Umbilical cord (tissue), 1 donor: ENCODE measurements at regions not wholly inside any gene's neighbourhood (a gene's known extent, or its start where the extent isn't known, plus 50 kb on each side); places are given as distances from the start of the nearest gene placed in this dataset.
"Not testable (repeated sequence)": the region's sequence is repeated elsewhere in the genome, so short reads cannot be mapped to it uniquely, and the experiment has no call there.

Source experiments
- DNase-seq: peaks from one replicate; pipeline ENCODE4 v3.0.0-alpha.2; 2015; ENCODE audit warnings: low spot score

DNA sequence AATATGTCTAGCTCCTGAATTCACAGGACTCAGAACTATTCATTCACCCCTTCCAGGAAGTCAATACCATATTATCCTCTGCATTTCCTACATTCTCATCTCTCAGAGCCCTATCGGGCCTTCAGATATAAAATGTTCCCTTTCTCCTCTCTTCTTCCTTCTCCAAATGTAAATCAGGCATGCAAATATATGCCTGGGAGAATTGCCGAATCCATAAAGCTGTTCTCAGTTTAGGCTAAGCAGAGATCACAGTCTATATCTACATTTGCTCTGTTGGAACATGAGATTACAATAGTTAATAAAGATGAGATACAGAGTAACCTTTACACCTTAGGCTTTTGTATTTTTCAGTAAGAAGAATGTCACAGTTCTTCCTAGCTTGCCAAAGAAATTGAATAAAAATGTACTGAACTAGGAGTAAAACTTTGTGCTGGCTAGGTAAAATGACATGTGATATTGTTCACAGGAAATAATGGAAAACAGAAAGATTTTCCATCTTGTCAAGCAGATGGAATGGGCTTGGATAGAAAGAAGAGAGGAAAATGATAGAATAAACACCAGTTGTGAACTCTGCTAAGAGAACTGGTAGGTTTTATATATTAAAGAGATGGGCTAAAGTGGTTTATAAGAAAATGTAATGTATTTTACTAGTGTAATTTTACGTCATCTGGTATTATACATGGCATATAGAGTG lies 161.5 kb downstream of the NRIP1 start:
- DNase-seq: no peak

- DNase-seq: no peak
Measured at GRCh38 chr21:14901482-14901958, 163.3 kb downstream of the NRIP1 start.

DNA sequence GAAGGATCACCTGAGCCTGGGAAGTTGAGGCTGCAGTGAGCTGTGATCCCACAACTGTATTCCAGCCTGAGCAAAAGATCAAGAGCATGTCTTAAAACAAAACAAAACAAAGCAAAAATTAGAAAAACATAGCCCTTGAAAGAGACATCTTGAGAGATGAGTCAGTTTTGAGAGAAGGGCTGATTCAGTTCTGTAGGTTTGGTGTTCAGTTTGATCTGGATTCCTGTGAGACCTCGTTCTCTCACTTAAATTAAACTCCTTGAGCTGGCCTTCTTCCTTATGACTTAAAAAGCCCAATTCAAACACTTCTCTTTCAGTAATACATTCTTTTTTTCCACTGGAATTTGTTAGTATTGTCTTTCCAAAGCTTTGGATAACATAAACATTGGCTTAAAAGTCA lies 164.2 kb downstream of the NRIP1 start:
- DNase-seq: no peak

DNA sequence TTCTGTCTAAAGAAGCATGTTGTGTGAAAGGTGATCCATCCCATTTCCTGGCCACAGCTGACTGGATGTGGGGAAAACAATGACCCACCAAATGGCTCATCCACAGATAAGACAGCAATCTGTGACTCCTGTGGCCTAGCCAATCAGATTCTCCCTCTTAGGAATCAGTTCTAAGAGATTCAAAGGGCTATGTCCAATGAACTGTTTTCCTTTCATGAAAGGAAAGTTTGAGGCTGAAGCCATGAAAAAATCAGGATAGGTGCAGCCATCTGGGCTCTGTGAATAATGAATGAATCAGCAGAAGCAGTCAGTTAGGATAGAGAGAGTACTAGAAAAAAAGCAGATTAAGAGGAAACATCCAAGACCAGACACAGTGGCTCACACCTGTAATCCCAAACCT lies 164.7 kb downstream of the NRIP1 start:
- DNase-seq: no peak

- no peak for DNase-seq
Measured at GRCh38 chr21:14895792-14896191, 169.0 kb downstream of the NRIP1 start.

DNA sequence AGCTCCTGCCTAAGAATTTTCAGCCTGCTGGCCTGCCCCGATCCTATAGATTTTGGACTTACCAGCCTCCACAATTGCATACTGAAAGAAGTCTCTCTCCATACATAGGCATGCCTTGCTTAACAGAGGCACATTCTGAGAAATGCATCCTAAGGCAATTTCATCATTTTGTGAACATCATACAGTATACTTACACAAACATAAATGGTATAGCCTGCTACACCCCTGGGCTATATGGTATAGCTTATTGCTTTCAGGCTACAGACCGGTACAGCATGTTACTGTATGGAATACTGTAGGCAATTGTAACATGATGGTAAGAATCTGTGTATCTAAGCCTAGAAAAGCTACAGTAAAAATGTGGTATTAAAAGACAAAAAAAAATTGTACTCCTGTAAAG lies 174.7 kb downstream of the NRIP1 start:
- DNase-seq: no peak

DNA sequence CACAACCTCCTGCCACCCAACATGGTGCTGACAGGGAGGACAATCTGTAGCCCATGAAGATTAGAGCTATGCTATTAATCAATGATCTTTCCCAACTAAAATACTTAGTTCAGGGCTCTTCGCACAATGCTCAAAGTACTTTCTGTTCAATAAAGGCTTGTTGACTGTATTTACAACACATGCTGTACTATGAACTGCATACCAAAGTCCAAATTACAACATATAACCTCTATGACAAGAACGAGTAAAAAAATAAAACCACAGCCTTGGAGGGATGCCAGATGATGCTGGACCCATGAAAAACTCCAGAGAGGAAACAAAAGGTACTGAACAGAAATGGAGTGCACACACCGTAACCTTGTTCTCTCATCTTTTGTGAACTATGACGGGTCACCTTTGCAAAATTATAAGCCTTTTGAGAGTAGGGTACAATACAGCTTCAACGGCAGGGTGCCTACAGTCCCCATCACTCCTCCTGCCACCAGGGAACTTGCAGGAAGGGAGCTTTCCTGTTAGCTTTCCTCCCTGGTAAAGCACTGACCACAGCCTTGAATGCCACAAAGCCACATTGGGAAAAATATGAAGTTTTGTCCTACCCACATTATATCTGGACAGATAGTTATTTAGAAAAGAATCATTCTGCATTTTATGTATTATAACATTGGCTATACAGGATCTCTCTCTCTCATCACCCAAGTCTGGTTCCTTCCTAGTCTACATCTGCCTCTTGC lies 175.6 kb downstream of the NRIP1 start:
- no peak for DNase-seq

DNA sequence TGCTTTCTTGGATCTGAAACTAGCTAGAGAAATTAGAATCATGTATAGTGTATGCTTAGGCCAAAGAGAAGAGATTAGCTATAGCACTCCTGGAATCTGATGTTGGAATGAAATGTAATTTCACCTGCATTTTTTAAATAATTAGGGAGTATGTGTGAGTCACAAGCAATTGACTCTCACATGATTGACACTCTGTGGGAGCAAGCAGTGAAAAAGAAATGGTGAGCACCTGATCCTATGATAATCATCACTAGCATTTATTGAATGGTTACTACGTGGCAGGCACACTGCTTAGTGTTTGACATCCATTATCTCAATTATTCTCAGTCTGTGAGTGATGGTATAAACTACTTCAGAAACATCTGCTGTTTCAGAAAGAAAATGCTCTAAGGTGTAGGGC lies 176.6 kb downstream of the NRIP1 start:
- DNase-seq: no peak

- DNase-seq: no peak
Measured at GRCh38 chr21:14886001-14886400, 178.8 kb downstream of the NRIP1 start.

DNA sequence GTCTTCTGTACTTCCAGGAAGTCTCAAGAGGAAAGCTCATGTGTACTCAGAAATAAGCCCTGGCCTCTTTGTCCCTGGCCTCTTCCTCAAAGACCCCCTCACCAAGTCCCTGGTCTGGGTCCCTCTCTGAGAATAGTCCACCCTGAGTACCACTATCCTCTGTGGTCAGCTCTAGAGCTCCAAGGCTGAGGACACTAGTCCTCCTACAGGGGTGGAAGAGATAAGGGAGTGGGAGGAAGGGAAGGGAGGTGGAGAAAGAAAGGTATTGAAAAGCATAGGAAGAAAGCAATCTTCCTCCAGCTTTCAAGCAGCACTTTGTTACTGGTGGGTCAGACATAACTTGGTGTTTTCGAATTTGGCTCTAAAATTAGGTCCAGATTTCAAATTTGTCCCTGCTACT lies 181.4 kb downstream of the NRIP1 start:
- no peak for DNase-seq

- not testable (repeated sequence) for DNase-seq
Measured at GRCh38 chr21:14882545-14882944, 182.3 kb downstream of the NRIP1 start.

DNA sequence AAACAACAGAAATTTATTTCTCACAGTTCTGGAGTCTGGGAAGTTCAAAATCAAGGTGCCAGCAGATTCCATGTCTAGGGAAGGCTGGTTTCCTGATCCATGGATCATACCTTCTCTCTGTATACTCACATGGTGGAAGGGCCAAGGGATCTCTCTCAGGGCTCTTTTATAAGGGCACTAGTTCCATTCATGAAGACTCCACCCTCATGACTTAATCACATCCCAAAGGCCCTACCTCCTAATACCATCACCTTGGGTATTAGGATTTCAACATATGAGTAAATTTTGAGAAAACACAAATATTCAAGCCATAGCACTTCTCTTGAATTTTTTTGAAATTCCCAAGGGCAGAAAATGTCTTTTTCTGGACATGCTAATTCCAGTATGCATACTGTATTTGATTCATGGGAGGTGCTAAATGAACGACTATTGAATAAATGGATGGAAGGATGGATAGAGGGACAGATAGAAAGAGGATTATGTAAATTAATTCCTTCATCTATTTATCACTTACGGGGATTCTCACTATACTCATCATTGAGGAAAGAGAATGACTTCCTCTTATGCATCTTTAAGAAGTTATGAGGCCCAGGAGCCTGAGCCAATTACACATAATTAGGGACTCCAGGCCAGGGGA lies 182.8 kb downstream of the NRIP1 start:
- no peak for DNase-seq

DNA sequence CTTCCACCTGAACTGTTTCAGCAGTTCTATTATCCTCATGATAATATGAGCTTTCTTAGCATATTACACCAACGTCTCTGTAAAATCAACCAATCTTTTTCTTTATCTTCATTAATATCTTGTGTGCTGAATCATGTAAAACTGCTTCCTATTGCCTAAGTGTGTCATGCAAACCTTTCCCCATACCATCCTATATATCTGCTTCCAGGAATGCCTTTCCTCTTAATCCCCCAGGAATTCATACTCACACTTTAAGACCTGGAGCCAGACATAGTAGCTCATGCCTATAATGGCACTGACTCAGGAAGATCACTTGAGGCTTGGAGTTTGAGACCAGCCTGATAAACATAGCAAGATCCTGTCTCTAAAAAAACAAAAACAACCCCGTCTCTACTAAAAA lies 183.9 kb downstream of the NRIP1 start:
- DNase-seq: no peak

DNA sequence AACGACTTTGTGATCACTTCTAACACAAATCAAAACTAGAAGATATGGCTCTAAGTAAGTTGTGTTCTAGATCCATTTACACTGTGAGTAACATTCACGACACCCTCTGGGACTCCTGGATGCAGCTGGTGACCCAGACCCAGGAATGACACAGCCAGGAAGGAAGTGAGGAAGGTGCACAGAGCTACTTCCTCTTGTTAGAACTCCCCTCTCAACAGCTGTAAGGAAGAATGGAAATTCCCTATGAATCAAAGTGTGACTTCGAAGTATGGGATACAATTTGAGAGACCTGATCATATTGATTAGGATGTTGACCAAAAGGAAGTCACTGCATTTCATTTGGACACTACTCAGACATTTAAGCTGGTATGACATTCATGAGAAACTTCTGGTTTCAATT lies 185.3 kb downstream of the NRIP1 start:
- no peak for DNase-seq

- no peak for DNase-seq
Measured at GRCh38 chr21:14878971-14879370, 185.8 kb downstream of the NRIP1 start.

- DNase-seq: no peak
Measured at GRCh38 chr21:14877581-14878228, 187.1 kb downstream of the NRIP1 start.

GRCh38 chr21:14876524-14876840 lies 188.3 kb downstream of the NRIP1 start:
- no peak for DNase-seq

DNA sequence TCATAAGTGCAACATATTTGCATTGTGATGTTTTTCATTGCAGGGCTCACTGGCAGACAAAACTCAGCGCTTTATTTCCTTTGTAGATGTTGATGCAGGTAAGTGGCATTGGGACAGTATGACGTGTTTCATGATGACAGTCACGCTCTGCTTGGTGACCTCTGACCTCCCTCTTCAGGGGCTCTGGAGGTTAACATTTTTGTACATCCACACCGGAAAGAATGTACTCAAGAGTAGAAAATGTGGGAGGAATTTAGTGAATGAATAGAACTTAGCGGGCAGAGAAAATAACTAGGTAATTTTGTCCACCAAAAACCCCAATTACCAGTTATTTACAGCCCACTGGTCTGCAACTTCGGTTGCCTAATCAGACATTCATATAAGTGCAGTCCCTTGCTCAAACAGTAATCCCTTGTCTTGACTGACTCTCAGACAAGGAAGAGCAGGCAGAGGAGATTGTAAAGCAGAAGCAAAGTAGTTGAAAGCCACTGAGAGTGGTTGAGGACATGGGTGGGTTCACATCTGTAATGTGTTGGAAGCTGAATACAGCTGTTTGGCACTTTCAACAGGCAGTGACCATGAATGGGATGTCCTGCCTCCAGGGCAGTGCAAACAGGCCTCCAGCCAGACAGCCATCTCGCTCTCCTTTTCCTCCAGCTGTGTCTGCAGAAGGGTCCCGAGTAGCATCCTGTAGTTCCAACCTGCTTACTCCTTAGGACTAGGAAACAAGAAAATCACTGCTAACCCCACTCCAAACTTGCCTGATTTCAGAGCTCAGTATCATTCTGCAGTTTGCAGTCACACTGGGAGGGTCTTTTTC lies 188.9 kb downstream of the NRIP1 start:
- DNase-seq: no peak

DNA sequence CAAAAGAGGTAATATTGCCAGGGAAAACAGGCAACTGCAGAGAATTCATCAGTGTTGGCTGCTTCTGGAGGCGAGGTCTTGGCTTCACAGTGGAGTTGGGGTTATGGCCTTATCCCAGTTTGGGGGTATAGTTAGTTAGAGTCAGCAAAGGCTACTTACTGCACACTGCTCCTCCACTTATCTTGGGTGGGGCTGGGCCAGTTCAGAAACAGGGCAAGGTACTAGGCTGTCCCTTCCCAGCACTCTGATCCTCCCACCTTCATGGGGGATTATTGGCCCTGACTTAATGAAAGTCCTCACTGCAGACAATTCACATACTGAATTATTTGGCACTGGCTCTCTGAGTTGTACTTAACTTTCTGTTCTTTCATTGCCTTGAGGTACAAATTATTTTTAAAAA lies 189.6 kb downstream of the NRIP1 start:
- DNase-seq: no peak

- no peak for DNase-seq
Measured at GRCh38 chr21:14874379-14874778, 190.4 kb downstream of the NRIP1 start.

DNA sequence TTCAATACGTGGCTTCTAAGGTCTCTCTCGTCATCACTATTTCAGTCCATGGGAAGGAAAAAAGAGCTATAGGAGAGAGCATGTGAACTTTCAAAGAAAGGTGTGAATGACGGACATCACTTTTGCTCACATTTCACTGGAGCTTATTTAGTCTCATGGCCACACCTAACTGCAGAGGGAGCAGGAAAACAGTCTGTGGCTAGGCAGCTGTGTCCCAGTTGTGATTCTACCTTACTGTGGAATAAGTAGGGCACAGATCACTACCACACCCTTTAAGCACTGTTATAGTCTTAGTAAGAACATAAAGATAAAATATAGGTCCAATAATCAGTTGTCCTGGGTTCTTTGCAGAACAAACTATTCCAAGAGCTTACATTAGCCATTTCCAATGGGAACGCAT lies 192.9 kb downstream of the NRIP1 start:
- DNase-seq: no peak

- no peak for DNase-seq
Measured at GRCh38 chr21:14870853-14871149, 194.0 kb downstream of the NRIP1 start.
